Epidermal melanocyte (primary cell): ENCODE measurements at regions not wholly inside any gene's neighbourhood (a gene's known extent, or its start where the extent isn't known, plus 50 kb on each side); places are given as distances from the start of the nearest gene placed in this dataset.

ENCODE experiments used
- DNase-seq: peaks from one replicate; pipeline ENCODE4 v3.0.0; 2011; ENCODE audit warnings: low spot score; ENCODE audit not compliant: insufficient read length

GRCh38 chr4:30930276-30930675, 210.1 kb downstream of the PCDH7 start:
- no peak for DNase-seq

- DNase-seq, result no peak
Observed at GRCh38 chr4:30932581-30932980, 212.4 kb downstream of the PCDH7 start.

DNA sequence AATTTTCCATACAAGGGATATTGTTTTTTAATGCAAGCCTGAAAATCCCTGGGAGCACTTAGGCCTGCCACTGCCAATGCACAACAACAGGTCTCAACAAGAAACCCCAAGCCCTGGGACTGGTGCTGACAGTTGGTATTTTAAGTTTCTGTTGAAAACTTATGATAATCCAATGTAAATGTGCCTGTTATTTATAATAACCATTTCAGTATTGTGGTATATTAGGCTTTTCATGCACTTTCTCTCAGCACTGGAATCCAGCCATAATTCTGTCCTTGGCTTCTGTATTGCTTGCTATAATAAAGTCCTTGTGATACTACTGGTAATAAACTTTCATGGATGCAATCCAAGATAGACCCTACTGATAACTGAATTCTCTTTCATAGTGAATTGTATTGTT, 218.9 kb downstream of the PCDH7 start:
- DNase-seq, result no peak

- no peak for DNase-seq
Observed at GRCh38 chr4:30939684-30940083, 219.5 kb downstream of the PCDH7 start.

DNA sequence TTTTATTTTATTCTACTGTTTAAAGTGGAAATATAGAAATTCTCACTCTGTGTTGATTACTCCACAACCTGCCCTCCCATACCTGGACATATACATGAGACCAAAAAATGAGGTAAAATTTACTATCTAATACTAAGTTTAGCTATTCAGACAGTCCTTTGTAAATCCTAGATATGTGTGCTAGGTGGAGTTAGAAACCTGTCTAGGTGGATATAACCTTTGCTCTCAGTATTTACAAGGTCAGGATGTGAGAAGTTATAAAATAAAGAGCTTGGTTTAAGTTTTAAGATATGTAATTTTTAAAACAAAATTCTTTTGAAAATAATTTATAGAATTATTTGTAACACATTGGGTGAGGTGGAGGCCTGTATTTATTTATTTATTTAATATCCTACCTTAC, 221.5 kb downstream of the PCDH7 start:
- DNase-seq, result no peak

DNA sequence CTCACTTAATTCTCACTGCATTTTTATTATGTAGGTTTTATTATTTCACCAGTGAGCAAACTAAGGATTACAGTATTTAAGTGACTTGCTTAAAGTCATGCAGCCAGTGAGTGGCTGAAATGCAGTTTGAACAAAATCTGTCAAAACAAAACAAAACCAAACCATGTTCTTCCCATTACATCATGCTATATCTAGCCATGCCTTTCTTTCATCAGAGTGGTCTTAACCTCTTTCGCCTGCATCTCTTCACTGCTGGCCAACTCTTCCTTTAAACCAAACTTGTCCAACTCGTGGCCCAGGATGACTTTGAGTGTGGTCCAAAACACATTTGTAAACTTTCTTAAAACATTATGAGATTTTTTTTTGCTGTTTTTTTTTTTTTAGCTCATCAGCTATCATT, 223.2 kb downstream of the PCDH7 start:
- DNase-seq, result no peak

- no peak for DNase-seq
Observed at GRCh38 chr4:30945586-30945985, 225.4 kb downstream of the PCDH7 start.

DNA sequence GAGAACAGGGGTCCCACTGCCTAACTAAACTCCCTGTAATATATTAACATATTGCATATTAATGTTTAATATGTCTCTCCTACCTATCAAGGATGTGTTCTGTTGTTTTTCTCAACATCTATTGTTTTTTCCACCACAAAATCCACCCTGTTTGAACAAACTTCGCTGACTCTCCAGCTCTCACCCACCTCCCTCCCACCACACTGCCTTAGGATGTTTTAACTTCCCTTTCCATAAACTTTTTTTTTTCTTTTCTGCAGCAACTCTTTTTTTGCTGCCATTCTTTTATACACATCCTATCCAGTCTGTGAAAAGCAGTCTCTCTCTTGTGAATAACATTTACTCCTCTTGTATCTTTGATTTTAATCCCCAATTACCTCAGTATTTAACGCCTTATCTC, 226.1 kb downstream of the PCDH7 start:
- DNase-seq, result no peak

- DNase-seq, result no peak
Observed at GRCh38 chr4:30948653-30949052, 228.5 kb downstream of the PCDH7 start.

DNA sequence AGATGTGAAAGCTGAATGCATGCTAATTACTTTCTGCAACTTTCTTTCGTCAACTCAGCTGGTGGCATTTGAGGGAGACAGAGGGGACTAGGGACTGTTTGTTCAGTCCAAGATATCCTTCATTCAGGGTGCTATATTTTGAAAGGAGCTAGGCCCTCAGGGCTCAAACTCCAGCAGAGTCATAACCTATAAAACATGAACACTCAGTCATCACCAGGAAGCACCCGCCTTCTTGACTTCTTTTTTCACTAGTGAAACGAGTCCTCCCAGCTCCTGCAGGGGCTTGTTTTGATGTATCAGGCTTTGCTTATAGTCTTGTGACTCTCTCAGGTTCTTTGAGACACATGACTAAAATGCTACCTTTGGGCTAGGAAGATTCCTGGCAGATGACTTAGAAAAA, 230.6 kb downstream of the PCDH7 start:
- DNase-seq, result no peak

GRCh38 chr4:30952526-30953219, 232.5 kb downstream of the PCDH7 start:
- DNase-seq, result no peak

DNA sequence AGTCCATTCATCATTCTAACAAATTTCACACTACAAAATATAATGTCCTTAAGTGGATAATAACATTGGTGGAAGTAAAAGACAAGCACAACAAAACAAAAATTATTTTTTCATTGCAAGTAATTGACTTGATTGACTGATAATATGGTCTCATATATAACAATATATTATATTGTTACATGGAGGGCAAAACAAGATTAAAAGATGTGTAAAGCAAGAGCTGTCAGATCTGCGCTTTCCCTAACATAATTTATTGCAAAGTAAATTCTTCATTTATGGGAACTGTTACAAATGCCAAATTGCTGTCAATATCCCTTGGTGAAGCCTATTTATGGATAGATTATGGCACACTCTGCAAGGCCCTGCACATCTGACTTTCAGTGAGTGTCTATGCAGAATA, 233.6 kb downstream of the PCDH7 start:
- DNase-seq, result no peak

DNA sequence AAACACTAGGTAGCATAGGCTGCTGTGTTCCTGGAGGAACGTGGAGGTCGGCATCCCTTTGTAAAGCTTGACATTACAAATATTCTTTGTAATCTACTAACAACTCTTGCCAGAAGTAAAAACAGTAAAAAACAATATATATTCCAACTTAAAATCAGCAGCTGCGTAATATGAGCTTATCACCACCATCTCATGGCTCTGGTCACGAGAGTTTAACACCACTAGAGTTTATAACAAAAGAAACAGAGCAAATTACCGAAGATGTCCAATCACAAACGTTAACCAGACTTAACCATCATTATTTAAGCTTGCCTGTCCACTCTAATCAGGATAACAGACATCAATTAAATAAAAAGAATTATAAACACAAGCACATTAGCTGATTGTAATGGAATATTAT, 236.7 kb downstream of the PCDH7 start:
- DNase-seq, result no peak

GRCh38 chr4:30957706-30958105, 237.5 kb downstream of the PCDH7 start:
- no peak for DNase-seq

- DNase-seq, result no peak
Observed at GRCh38 chr4:30959781-30960485, 239.8 kb downstream of the PCDH7 start.

- no peak for DNase-seq
Observed at GRCh38 chr4:30962939-30963338, 242.8 kb downstream of the PCDH7 start.

- peak; percentile 18 for DNase-seq
Observed at GRCh38 chr4:30968926-30969325, 248.8 kb downstream of the PCDH7 start.

DNA sequence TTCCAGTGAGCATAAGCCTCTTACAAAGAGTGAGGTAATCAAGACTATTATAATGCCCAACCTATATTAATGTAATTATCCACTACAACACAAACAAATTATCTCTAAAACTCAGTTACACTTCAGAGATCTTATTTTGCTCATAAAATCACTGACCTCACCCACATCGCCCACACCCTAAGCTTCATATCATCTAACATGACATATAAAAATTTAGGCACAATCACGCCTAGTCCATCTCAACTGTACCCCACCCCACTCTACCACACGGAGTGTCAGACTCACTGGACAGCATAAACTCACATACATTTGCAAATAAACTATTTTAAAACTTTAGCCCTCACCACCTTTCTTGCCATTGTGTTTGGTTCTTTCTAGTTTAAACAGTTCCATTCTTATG, 252.4 kb downstream of the PCDH7 start:
- no peak for DNase-seq

DNA sequence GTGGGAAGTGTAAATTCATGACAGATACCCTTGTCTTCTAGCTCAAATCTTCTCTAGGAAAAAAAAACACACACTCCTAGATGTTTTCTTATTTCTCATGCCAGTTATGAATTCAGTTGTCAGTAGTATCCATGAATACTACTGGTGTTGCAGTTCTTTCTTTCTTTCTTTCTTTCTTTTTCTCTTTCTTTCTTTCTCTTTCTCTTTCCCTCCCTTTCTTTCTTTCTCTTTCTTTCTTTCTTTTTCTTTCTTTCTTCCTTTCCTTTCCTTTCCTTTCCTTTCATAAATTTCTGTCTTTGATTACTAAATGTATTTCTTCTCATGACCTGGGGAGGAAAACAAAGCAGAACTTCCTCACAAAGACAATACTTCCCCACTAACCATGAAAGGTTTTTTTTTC, 253.8 kb downstream of the PCDH7 start:
- DNase-seq, result no peak

DNA sequence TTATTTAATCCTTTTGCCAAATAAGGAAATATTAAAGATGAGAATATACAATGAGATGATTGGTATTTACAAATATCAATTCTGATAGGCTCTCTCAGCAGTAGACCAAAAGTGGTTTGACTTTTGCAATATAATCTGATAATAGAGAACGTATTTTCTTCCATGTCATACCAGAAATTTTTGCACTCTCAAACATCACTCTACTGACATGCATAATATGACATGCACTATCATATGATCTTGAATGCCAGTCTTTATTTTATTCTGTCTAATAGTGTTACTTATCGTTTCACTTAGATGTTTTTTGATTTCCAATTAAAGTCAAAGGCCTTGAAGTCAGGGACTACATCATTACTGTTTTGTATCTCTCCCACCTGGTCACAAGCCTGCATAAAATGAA, 259.2 kb downstream of the PCDH7 start:
- no peak for DNase-seq

GRCh38 chr4:30989508-30989907, 269.3 kb downstream of the PCDH7 start:
- no peak for DNase-seq

DNA sequence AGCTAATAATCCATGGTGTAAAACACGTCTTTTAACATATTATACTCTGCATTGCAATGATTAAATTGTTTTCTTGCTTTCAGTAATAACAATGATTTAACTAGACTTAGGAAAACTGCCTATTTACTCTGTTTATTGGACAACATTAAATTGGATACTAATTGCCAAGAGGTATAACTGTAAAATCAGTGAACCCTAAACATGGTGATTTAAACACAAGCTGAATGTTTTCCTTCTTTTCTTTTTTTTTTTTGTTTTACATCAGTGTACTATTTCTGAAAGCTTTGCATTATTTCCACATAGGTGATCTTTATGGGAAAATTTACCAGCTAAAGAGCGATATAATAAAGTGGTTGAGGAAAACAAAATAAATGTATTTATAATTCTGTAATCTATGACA, 276.7 kb downstream of the PCDH7 start:
- DNase-seq, result no peak

- DNase-seq, result no peak
Observed at GRCh38 chr4:31005037-31005436, 284.9 kb downstream of the PCDH7 start.
